Fibroblast of skin of right biceps (primary cell): ENCODE measurements at regions not wholly inside any gene's neighbourhood (a gene's known extent, or its start where the extent isn't known, plus 50 kb on each side); places are given as distances from the start of the nearest gene placed in this dataset.
"Not testable (repeated sequence)": the region's sequence is repeated elsewhere in the genome, so short reads cannot be mapped to it uniquely, and the experiment has no call there.

ENCODE experiments used
- DNase-seq: peaks from one replicate; pipeline ENCODE4 v3.0.0-alpha.2; 2013

DNA sequence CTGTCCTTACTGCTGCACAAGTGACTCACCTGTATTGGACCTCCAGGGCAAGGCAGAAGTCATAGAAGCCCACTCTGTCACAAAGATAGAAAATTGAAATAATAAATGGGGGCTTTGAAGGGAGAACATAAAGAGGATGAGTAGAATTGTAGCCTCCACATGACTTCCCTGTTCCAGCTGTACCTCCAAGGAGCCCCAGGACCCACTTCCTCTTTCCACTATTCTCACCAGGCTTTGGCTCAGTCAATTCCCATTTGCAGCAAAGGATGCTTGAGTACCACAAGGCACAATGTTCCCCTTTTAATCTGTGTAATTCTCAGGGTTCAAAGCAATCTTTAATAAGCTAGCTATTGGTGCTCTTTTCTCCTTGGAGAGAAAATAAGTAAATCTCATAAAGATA, 512.1 kb downstream of the TOX3 start:
- DNase-seq: no peak

DNA sequence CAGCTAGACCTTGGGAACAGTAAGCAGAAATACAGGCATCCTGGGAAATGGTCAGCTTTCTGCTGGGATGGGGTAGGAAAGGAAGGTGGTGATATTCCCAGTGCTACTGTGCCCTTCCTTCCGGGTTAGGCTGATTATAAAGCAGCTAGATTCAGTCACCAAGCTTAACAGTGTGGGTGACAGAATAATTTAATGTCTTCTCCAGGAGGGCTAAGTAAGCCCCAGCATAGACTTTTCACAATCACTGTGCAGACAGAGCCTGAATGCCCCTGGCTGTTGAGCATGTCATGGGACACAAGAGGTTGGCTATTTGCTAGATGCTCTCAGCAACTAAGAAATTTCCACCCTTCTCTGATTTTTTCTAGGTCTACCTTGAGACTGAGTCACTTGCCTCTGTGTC, 513.0 kb downstream of the TOX3 start:
- DNase-seq: no peak

- no peak for DNase-seq
Observed at GRCh38 chr16:52022980-52023379, 524.0 kb downstream of the TOX3 start.

- no peak for DNase-seq
Observed at GRCh38 chr16:52022177-52022576, 524.8 kb downstream of the TOX3 start.

DNA sequence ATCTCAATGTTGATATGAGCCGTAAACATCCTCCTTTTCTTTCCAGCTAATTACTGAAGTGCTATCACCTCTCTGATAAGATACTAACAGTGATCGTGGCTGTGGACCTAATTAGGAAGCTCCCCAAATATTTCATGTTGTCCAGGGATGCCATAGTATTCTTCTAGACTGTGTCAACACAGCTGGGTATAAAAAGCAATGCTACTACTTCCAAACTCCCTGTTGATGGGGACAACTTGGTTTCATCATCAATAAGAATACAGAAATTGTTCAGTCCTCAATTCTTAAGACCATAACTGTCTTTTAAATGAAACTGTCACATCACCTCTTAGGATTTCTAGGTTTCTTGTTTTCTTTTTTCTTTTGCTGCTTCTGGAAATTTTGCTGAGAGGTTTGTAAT, 530.6 kb downstream of the TOX3 start:
- no peak for DNase-seq

GRCh38 chr16:52005551-52005950, 541.4 kb downstream of the TOX3 start:
- DNase-seq: no peak

DNA sequence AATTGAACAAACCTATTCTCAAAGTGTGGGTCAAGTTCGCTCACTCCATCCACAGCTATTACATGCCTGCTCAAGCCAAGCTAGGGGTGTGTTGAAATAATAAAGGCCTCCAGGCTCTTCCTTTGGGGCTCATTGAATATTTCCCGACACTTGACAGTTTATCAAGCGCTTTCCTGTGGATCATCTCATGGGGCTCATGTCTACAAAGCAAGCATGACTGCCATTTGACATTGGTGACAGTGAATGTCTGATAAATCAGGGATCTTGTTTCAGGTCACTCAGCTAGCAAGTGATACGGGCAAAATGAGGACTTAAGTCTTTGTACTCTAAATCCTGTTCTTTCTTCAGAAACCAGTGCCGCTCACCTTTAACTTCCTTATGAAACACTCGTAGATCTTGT, 542.6 kb downstream of the TOX3 start:
- DNase-seq: no peak

GRCh38 chr16:52002026-52002425, 544.9 kb downstream of the TOX3 start:
- DNase-seq: no peak

GRCh38 chr16:51996516-51996915, 550.4 kb downstream of the TOX3 start:
- DNase-seq: no peak

GRCh38 chr16:51994597-51994996, 552.3 kb downstream of the TOX3 start:
- peak; percentile 16 for DNase-seq

DNA sequence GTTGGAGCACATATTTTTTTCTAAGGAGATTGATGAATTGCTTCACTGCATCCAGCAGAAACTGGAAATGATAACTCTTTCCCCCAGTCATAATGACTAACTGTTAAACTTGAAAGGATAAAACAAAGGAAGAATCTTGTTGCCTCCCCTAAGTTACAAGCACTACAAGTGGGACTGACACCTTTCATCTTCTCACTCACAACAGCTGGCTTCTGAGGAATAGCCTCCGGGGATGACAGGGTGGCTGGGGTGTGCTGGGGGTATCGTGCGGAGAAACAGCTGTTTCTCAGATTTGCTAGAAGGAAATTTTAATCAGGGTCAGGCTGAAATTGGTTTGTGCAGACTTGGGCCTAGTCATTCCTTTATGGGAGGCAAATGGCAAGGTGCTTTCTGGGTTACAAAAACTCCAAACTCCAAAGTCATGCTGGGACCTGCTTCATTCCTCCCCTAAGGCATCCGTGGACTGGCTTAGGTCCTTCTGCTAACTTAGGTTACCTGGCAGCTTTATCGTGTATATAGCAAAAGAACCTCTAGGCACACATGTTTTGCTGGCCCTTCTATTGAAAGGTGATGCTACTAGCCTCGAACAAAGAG, 557.2 kb downstream of the TOX3 start:
- no peak for DNase-seq

DNA sequence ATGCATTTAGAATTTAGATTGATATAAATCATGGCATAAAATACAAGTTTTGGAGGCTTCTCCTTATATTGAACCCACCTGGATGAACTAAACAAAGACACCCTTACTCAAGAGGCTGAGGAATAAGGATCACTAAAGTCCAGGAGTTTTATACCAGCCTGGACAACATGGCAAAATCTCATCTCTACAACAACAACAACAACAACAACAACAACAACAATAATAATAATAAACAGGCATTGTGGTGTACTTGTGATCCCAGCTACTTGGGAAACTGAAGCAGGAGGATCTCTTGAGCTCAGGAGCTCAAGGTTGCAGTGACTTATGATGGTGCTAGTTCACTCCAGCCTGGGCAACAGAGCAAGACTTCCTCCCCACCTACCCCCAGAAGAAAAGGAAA, 558.0 kb downstream of the TOX3 start:
- no peak for DNase-seq

DNA sequence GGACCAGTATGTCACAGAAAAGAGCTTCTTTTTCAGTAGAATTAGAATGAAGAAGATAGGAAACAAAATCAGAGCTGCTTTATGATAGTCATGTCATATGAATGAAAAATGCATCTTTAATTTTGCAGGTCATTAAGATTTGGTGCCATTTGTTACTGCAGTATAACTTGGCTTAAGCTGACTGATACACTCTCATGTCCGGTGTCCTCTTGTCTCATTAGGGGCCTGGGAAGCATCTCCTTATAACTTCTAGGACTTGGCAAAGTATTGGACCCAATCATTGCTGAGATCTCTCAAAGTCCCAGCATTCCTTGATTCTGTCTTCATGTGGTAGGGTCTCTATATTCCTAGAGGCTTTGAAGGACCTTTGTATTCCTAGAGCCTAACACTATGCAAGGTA, 559.4 kb downstream of the TOX3 start:
- no peak for DNase-seq

GRCh38 chr16:51986717-51987116, 560.2 kb downstream of the TOX3 start:
- no peak for DNase-seq

GRCh38 chr16:51986301-51986700, 560.6 kb downstream of the TOX3 start:
- no peak for DNase-seq

DNA sequence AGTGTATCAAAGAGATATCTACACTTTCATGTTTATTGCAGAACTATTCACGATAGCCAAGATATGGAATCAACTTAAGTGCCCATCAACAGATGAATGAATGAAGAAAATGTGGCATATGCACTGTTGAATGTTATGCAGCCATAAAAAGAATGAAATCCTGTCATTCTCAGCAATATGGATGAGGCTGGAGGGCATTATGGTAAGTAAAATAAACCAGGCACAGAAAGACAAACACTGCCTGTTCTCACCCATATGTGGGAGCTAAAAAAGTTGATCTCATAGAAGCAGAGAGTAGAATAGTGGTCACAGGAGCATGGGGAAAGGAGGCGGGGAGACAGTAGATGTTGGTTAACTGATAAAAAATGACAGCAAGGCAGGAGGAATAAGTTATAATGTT, 561.8 kb downstream of the TOX3 start:
- no peak for DNase-seq

DNA sequence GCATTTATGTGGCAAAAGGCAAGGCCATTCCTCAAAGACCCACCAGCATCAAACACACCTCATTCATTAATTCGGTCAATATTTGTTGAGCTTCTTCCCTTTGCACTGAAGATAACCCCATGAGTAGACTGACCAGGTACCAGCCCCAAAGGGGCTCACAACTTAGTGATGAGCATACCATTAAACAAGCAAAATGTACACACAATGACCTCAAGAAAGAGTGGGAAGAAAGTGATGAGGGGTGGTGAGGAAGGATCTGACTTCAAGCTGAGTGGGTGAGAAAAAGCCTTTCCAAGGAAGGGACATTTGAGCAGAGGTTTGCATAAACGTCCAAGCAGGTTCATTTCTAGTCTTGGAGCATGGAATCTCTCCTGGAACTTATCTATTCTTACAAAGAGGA, 562.5 kb downstream of the TOX3 start:
- DNase-seq: no peak

- peak; percentile 59 for DNase-seq
Observed at GRCh38 chr16:51982715-51983680, 563.9 kb downstream of the TOX3 start.

- DNase-seq: no peak
Observed at GRCh38 chr16:51981725-51982124, 565.2 kb downstream of the TOX3 start.

DNA sequence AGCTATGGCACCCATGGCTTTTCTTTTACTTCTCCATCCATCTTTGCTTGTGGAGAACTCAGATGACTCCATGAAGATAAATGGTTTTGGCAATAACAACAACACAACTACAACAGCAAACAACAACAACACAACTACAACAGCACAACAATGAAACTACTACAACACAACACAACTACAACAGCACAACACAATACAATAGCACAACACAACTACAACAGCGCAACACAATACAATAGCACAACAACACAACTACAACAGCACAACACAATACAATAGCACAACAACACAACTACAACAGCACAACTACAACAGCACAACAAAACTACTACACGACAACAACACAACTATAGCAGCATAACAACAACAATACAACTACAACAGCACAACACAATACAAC, 569.4 kb downstream of the TOX3 start:
- not testable (repeated sequence) for DNase-seq

DNA sequence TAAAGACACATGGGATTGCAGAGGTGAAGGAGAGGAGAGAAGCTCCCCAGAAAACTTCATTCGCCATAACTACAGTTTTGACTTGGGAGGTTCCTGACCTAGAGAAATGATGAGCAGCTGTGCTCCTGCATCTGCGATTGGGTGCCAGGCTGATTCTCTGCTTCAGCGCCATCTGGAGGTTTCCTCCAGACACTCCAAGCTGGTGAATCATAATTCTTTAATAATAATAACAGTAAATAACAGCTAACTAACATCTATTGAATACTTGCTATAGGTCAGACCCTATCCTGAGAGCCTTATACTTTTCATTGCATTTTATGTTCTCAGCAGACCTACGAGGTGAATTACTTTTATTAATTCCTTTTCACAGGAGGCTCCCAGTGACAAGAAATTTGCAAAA, 575.8 kb downstream of the TOX3 start:
- peak; percentile 4 for DNase-seq

- DNase-seq: no peak
Observed at GRCh38 chr16:51968749-51969148, 578.2 kb downstream of the TOX3 start.

- no peak for DNase-seq
Observed at GRCh38 chr16:51967646-51968045, 579.3 kb downstream of the TOX3 start.

DNA sequence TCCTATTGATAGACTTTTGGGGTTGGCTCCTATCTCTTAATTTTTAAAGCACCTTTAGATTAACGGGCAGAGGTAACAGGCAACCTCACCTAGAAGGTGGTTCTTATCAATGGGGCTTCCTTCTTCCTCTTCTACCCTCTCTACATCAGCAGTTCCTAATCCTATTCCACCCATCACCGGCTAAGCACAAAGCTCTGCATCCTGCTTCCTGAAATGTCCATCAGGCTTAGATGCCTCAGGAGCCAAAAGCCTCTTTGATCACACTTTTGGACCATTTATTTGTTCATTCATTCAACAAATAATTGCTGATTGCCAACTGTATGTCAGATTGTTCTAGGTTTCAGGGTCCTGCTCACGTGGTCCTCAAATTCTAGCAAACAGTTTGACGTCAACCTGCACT, 586.0 kb downstream of the TOX3 start:
- DNase-seq: no peak
